Astrocyte of the cerebellum (primary cell): ENCODE measurements at regions not wholly inside any gene's neighbourhood (a gene's known extent, or its start where the extent isn't known, plus 50 kb on each side); places are given as distances from the start of the nearest gene placed in this dataset.

ENCODE experiments used
- DNase-seq: peaks from one replicate; pipeline ENCODE4 v3.0.0-alpha.2; 2011; ENCODE audit warnings: low read depth
- H3K4me3 ChIP-seq: 2 replicates; pipeline ENCODE4 v1.5.1; 2011; ENCODE audit warnings: mild to moderate bottlenecking, low read depth, low read length, moderate library complexity
- in situ Hi-C: cut with HindIII; loops from 2 replicates; pipeline ENCODE4 v1.10.0; 2017; ENCODE audit warnings: low sequenced_read_pairs
- TF ChIP-seq, protein P1 (sequence below): IDR thresholded peaks from 2 replicates; pipeline ENCODE4 v1.5.1; 2012; ENCODE audit warnings: low read length, low read depth, moderate library complexity, mild to moderate bottlenecking; ENCODE audit errors: missing control alignments

DNA sequence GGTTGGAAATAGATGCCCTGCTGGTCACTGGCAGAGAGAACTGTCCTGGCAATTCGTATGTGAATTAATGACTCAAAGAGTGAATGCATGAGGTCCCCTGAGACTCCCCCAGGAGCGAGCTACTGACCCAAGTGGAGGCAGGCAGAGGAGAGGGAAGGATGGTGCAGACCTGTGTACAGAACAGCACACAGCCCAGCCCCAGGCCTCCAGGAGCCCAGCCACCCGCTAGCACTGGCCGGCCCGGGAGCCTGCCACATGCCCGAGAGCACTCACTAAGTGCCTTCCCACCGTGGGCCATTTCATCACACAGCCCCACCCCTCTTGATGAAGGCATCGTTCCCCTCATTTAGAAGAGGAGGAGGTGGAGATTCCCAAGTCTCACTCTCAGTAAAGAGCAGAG, 62.0 kb upstream of the IGSF21 start:
- TF ChIP-seq, protein P1, sequence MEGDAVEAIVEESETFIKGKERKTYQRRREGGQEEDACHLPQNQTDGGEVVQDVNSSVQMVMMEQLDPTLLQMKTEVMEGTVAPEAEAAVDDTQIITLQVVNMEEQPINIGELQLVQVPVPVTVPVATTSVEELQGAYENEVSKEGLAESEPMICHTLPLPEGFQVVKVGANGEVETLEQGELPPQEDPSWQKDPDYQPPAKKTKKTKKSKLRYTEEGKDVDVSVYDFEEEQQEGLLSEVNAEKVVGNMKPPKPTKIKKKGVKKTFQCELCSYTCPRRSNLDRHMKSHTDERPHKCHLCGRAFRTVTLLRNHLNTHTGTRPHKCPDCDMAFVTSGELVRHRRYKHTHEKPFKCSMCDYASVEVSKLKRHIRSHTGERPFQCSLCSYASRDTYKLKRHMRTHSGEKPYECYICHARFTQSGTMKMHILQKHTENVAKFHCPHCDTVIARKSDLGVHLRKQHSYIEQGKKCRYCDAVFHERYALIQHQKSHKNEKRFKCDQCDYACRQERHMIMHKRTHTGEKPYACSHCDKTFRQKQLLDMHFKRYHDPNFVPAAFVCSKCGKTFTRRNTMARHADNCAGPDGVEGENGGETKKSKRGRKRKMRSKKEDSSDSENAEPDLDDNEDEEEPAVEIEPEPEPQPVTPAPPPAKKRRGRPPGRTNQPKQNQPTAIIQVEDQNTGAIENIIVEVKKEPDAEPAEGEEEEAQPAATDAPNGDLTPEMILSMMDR: no peak
- no peak for DNase-seq
- in situ Hi-C loops: no loop called here
- no peak overlapping the region for H3K4me3 ChIP-seq

- in situ Hi-C loops: no loop called here
- TF ChIP-seq, protein P1: no peak
- no peak overlapping the region for H3K4me3 ChIP-seq
- no peak for DNase-seq
These were observed 60.5 kb upstream of the IGSF21 start for GRCh38 chr1:18047122-18047521.

GRCh38 chr1:18049228-18049627, 58.4 kb upstream of the IGSF21 start:
- in situ Hi-C loops: no loop called here
- no peak for DNase-seq
- no peak overlapping the region for H3K4me3 ChIP-seq
- TF ChIP-seq, protein P1: no peak

DNA sequence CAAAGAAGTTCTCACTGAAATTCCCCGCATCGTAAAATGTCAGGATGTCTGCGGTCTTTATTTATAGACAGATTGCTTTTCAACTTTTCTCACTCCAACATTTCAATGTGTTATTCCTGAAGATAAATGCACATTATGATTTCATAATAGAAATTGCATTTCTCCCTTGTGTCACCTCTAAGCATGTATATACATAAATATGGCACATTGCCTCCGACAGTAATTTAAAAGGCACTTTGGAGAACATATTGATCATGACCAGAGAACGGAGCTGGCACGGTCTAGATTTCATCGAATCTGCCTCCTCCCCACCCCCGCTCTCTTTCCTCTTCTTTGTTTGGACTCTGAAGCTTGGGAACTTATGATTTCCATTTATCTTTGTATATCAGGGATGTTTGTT, 54.9 kb upstream of the IGSF21 start:
- DNase-seq: no peak
- in situ Hi-C loops: no loop called here
- H3K4me3 ChIP-seq: no peak overlapping the region
- TF ChIP-seq, protein P1: no peak

DNA sequence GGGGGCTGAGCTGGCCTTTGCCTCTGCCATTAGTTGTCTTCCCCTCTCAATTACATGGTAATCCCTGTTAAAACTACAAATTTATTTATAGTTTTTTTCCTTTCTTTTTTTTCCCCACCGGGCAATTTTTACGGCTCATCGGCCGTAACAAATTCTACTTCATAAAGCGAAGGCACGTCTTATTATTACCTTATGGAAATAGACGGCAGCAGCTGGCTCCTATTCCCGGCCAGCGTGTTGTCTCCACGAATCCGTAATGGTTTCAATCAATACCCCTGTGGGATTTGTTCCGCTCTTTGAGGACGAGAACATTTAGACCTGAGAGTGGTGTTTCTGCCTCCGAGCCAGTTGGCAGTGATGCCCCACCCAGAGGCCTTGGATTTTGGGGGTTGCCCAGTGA, 52.4 kb upstream of the IGSF21 start:
- in situ Hi-C loops: no loop called here
- TF ChIP-seq, protein P1: no peak
- no peak for DNase-seq
- no peak overlapping the region for H3K4me3 ChIP-seq

- TF ChIP-seq, protein P1: no peak
- in situ Hi-C loops: no loop called here
- H3K4me3 ChIP-seq: no peak overlapping the region
- DNase-seq: no peak
These were observed 51.1 kb upstream of the IGSF21 start for GRCh38 chr1:18056545-18056944.

GRCh38 chr1:18057623-18058022, 50.0 kb upstream of the IGSF21 start:
- TF ChIP-seq, protein P1: no peak
- in situ Hi-C loops: no loop called here
- H3K4me3 ChIP-seq: no peak overlapping the region

More at GRCh38 chr1:18057623-18058022, 50.0 kb upstream of the IGSF21 start:
- no peak for DNase-seq
